GM21825 (cell line): ENCODE measurements at regions not wholly inside any gene's neighbourhood (a gene's known extent, or its start where the extent isn't known, plus 50 kb on each side); places are given as distances from the start of the nearest gene placed in this dataset.
"Not testable (repeated sequence)": the region's sequence is repeated elsewhere in the genome, so short reads cannot be mapped to it uniquely, and the experiment has no call there.

ENCODE experiments used
- ATAC-seq: cut with Tn5 transposase; IDR thresholded peaks from one replicate; pipeline ENCODE4 v1.9.1; 2021; ENCODE audit warnings: mild to moderate bottlenecking, moderate library complexity; ENCODE audit not compliant: unreplicated experiment

DNA sequence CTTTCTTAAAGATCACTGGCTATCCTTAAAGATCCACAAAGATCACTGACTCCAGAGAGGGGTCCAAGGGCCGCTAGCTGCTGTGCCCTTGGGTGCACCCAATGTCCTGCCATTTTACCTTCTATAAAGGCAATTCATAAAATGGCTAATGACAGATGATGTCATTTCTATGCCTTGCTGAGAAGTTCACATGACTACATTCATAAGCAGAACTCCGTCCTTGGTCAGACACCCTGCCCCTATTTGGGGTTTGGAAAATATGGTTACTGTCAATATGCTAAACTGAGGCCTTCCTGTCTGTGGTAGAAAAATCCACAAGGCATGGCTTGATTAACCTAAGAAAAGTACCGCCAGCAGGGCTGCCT, 60.9 kb upstream of the BMAL1 start:
- no peak for ATAC-seq

DNA sequence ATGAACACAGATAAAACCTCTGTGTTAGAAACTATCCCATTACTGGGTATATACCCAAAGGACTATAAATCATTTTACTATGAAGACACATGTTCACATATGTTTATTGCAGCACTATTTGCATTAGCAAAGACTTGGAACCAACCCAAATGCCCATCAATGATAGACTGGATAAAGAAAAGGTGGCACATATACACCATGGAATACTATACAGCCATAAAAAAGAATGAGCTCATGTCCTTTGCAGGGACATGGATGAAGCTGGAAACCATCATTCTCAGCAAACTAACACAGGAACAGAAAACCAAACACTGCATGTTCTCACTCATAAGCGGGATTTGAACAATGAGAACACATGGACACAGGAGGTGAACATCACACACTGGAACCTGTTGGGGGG, 58.9 kb upstream of the BMAL1 start:
- not testable (repeated sequence) for ATAC-seq

DNA sequence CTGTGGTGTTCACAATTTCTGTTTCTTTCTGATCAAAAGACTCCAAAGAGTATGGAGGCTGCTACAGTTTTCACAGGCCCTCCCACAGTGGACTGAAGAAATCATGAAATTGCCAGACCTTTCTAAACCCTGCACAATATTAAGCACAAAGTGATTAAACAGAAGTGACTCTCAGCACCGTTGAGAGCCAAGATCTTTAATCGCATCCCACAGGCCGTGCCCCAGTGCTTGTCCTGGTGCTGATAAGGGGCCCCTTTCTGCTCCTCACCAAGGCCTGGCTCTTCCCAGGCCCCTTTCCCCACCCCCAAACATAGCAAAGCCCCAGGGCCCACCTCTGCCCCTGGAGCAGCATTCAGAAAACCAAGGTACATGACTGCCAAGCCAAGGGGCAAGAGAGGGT, 57.4 kb upstream of the BMAL1 start:
- ATAC-seq: no peak

DNA sequence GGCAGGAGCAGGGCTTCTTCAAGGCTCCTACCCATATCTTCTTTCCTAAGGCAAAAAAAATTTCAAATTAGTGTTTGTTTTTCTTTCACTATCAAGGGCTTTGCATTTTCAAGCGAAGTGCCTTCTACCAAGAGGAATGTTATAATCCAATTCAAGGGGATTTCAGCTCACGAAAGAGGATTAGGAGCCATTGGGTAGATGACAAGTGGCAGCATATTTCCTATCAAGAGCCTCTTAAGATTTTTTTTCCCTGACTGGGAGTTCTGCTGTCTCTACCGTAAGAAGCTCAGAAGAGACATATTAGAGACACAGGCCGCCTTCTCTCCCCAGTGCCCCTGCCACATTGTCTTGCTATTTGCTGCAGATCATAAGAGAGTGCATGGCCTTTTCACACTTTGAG, 55.9 kb upstream of the BMAL1 start:
- no peak for ATAC-seq

DNA sequence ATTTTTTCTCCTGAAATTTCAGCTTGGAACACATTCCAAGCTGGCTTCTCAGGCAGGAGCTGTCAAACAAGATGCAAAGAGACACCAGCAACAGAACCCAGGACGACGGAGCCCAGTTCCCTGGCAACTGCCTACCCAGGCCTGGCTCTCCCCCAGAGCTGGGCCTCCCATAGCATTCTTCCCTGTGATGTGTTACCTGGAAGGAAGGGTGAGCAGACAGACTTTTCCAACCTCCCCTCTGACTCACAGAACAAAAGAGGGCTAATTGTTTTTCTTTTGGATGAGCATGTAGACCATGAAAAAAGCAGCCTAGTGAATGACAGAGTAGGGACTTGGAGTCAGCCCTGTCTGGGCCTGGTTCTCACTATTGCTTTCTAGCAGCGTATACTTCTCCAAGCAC, 55.3 kb upstream of the BMAL1 start:
- ATAC-seq: no peak

DNA sequence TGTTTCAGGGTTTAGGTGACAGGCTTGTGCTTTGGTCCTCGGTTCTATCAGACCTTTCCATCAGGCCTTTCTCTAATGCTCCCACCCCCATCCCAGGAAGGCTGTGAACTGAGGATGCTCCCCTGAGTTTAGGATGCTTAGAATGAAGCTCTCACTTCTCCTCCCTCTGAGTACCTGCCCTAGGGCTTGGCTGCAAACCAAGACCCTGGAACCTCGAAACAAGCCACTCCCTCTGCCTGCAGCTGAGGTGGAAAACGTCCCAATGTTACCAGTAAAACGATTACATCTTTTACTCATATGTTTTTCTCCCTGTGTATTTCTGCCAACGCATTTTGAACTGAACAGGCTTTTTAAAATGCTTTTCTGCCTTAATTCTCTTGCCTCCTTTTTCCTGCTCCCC, 54.5 kb upstream of the BMAL1 start:
- no peak for ATAC-seq

DNA sequence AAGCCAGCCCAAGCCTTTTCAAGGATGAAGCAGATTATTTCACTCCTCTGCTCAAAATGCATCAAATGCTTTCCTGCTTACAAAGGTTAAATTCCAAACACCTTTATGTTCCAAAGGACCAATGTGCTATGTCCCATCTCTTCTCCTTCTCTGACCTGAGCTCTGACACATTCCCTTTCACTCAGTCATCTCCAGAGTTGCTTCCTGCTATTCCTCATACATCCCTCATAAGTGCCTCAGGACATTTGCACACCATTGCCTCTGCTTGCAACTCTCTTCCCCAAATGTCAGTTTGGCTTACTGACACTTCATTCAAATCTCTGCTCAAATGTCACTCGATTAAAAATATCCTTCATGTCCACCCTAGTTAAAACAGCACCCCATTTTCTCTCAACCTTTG, 53.3 kb upstream of the BMAL1 start:
- no peak for ATAC-seq

DNA sequence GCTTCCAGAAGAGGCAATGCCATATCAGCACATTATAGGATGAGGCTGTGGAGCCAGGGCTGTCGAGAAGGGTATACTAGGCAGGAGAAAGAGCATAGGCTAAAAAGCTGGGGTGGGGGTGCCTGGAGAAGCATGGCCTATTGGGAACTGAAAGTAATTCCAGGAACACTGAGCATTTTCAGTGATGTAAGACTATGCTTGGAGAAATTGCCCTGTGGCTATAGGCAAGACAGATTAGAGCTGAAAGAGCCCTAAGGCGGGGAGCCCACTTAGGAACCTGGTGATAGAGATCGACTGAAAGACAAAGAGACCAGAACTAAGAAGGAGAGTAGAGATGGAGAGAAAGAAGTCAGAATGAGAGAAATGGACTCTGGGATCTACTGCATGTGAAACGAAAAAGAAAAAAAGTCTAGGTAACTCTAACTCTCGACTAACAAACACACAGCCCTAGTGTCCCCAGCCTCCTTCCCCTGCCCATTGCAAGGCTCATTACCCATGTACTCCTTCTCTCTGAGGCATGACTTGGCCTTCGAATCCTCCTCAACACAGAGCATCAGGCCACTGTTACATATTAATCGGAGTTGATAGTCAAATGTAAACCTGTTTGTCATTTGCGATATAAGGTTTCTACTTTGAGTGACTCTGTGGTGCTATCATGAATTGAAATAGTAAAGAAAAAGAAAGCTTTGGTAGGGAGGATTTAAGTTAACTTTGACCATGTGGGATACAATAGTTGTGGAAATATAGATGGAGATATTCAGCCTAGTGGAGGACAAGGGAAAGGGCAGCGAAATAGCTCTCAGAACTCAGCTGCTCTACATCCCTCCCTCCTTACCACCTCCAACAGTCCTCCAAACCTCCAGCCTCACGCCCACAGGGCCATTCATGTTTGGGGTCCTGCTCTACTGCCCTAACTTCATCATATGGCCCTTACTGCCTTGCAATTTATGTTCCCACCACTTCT, 52.3 kb upstream of the BMAL1 start:
- no peak for ATAC-seq

DNA sequence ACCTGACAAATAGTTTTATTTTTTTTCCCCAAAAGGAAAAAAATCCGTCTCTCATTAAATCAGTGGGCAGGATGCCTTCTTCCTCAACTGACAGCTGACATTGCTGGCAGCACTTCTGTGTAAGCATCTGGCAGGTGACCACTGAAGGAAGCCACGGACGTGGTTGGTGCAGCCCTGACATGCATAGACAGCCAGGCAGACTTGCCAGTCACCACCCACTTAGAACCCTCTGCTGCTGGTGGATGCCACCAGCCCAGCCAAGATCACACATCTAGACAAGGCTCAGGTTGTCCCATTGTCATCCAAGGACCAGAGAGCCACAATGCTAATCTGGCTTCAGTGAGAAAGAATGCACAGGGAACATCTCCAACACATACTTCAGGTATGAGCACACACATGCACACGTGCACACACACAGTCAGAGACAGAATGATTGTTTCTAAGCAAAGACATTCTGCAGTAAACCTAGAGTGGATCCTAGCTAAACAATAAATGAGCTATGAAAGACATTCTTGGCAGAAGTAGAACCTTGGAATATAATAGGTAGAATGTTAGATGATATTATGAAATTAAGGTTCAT, 49.8 kb upstream of the BMAL1 start:
- no peak for ATAC-seq
